ENCODE measurements at regions not wholly inside any gene's neighbourhood (a gene's known extent, or its start where the extent isn't known, plus 50 kb on each side); places are given as distances from the start of the nearest gene placed in this dataset.

DNA sequence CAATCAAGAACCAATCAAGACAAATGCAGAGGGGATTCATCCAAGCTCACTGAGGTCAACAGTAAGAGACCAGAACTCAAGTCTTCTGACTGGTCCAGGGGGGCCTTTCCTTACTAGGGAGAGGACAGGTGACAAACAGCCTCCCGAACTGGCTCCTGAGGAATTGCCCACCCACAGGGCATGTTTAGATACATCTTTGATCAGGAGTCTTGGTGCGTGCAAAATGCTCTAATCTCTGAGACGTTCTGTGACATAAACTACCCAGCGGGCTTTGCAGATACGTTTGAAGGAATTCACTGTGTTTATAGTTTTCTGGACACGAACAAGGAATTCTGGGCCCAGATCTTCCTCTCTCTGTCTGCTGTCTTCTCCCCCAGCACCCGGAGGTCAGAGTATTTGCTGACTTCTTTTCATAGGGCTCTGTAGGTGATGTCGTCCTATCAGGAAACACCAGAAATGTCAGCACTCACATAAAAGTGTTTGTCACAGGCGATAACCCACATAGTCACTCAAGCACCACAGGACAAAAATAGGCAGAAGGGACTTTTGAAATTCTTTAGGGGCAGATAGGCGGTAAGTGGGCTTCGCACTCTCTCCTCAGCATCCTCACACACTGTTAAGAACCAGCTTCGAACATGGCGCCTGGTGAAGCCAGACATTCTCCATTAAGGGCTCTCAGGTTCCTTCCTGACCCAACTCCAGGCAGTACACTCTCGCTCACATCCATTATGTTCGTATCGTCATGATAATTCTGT, 349.0 kb downstream of the CYRIA start:
- TF ChIP-seq, protein P1, sequence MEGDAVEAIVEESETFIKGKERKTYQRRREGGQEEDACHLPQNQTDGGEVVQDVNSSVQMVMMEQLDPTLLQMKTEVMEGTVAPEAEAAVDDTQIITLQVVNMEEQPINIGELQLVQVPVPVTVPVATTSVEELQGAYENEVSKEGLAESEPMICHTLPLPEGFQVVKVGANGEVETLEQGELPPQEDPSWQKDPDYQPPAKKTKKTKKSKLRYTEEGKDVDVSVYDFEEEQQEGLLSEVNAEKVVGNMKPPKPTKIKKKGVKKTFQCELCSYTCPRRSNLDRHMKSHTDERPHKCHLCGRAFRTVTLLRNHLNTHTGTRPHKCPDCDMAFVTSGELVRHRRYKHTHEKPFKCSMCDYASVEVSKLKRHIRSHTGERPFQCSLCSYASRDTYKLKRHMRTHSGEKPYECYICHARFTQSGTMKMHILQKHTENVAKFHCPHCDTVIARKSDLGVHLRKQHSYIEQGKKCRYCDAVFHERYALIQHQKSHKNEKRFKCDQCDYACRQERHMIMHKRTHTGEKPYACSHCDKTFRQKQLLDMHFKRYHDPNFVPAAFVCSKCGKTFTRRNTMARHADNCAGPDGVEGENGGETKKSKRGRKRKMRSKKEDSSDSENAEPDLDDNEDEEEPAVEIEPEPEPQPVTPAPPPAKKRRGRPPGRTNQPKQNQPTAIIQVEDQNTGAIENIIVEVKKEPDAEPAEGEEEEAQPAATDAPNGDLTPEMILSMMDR (IDR thresholded peaks at IDR 0.05) = no peak
- no peak for TF ChIP-seq POLR2A (IDR thresholded peaks at IDR 0.05)
